GM19395 (cell line): ENCODE measurements at regions not wholly inside any gene's neighbourhood (a gene's known extent, or its start where the extent isn't known, plus 50 kb on each side); places are given as distances from the start of the nearest gene placed in this dataset.
"Not testable (repeated sequence)": the region's sequence is repeated elsewhere in the genome, so short reads cannot be mapped to it uniquely, and the experiment has no call there.

ENCODE experiments used
- ATAC-seq: cut with Tn5 transposase; IDR thresholded peaks from one replicate; pipeline ENCODE4 v1.9.1; 2021; ENCODE audit warnings: mild to moderate bottlenecking, moderate library complexity; ENCODE audit not compliant: unreplicated experiment

- not testable (repeated sequence) for ATAC-seq
Observed at GRCh38 chr11:28787897-28788296, 679.7 kb downstream of the METTL15 start.

- ATAC-seq: no peak
Observed at GRCh38 chr11:28777126-28777525, 668.9 kb downstream of the METTL15 start.

DNA sequence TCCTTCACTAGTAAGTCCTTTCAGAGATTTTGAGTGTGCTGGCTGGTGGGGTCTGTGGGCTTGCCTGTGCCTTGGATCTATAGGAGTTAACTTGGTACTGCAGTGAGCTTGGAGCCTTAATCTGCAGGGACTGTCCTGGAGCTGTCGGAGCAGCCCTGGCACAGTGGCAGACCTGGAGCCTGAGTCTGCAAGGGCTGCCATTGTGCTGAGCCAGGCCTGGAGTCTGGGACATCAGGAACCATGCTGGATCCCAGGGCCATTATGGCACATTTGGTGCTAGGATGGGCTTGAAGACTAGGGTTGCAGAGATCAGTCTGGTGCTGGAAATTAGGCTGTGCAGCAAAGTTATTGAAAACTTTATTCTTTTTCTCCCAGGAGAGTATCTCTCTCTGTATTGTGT, 665.4 kb downstream of the METTL15 start:
- ATAC-seq: no peak

DNA sequence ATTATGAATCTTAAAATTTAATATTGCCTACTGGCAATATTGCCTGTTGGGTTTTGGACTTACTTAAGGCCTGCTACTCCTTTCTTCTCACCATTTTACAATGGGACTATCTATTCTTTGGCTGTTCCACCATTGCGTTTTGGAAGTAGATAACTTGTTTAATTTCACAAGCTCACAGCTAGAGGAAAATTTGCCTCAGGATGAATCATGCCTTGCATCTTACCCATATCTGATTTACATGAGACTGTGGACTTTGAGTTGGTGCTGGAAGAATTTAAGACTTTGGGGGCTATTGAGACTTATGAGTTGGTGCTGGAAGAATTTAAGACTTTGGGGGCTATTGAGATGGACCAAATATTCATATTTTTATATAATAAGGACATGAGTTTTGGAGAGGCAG, 662.6 kb downstream of the METTL15 start:
- ATAC-seq: no peak

- ATAC-seq: no peak
Observed at GRCh38 chr11:28767574-28767973, 659.4 kb downstream of the METTL15 start.

GRCh38 chr11:28763876-28764275, 655.7 kb downstream of the METTL15 start:
- ATAC-seq: no peak

DNA sequence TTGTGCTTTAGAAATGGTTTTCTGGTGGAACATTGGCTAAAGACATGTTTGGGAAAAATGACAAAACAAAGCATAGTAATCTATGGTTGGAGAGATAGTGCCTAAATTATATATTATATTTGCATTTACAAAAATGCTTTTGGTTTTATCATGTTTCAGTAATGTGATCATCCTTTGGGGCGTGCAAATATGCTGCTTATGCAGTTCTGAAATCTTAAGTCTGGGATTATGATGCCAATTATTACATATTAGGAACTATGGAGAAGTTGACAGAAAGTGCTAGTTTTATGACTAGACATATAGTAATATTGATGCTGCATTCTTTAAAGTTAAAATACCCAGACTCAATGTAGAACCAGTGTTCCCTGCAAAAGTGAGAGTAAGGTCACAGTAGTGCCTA, 655.0 kb downstream of the METTL15 start:
- ATAC-seq: no peak

GRCh38 chr11:28760676-28761390, 652.6 kb downstream of the METTL15 start:
- ATAC-seq: no peak

DNA sequence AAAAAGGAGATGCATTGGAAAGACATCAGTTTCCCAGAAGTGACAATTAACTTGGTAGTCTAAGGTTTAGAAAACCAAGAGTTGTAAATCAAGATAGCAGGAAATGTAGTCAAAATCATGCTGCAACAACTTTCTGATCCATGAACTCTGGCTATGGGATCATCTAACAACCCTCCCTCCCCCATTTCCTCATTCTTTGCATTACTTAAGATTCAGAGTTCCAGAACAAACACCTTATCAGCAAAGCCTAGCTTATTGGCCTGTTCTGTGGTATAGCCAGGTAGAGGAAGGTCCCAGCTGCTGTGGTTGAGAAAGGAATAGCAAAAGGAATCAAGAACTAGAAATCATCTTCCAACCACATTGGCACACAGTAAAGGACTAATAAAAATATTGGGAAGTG, 651.1 kb downstream of the METTL15 start:
- no peak for ATAC-seq

GRCh38 chr11:28757725-28758515, 649.7 kb downstream of the METTL15 start:
- no peak for ATAC-seq

- ATAC-seq: no peak
Observed at GRCh38 chr11:28756977-28757376, 648.8 kb downstream of the METTL15 start.

DNA sequence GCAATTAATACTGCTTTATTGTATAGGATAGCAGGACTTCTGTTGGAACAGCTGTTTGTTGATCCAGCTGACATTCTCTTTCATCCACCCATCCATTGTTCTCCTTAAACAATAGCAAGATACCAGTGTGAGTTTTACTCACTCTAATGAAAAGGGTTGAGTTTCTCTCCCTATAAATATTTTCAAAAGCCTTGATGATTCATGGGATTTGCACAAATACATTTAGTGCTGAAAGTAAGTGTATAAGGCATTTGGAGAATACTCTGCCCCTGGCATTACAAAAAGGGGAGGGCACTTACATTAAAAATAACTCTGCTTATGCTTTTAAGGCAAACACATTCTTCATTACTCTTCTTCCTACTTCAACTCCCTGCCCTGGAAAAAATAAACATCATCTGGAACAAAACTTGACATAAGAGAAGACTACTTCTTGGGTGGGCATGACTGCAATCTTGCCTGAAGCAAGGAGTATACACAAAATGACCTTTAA, 634.9 kb downstream of the METTL15 start:
- no peak for ATAC-seq

DNA sequence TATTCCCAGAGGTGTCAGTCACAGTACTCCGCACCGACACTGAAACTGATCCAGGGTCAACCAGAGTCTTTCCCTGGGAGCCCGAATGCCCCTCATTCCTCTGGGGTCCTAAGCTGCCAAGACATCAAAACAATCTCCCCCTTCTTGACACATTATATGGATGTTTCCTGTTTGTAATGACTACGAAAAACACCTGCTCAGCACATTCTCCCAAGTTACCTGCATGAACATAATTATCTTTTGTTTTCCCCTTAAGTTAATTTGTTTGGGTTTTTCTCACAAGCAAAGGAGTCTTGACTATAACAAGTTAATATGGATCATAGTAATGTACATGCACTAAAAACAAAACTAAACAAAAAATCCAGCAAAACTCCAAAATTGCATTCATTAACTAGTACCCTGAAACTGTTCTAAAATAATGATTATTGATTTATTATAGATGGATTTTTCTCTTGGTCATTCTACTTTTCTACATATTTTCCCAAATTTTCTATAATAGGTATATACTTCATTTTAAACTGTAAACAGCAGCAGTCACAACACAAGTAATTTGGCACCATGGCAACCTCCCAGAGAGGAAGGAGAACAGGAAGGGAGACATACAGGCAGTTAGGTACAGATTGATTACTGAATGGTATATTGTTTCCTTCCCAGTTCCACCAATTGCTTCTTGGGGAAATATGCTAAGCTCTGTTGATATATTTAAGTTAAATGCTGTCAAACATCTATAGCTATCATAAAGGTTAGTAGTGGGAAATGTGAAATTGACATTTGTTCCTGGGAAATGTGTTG, 631.5 kb downstream of the METTL15 start:
- no peak for ATAC-seq

- no peak for ATAC-seq
Observed at GRCh38 chr11:28738549-28738948, 630.4 kb downstream of the METTL15 start.

- ATAC-seq: no peak
Observed at GRCh38 chr11:28736256-28736655, 628.1 kb downstream of the METTL15 start.

GRCh38 chr11:28735511-28735910, 627.3 kb downstream of the METTL15 start:
- ATAC-seq: no peak

- no peak for ATAC-seq
Observed at GRCh38 chr11:28730889-28731288, 622.7 kb downstream of the METTL15 start.

GRCh38 chr11:28730336-28730735, 622.1 kb downstream of the METTL15 start:
- no peak for ATAC-seq

DNA sequence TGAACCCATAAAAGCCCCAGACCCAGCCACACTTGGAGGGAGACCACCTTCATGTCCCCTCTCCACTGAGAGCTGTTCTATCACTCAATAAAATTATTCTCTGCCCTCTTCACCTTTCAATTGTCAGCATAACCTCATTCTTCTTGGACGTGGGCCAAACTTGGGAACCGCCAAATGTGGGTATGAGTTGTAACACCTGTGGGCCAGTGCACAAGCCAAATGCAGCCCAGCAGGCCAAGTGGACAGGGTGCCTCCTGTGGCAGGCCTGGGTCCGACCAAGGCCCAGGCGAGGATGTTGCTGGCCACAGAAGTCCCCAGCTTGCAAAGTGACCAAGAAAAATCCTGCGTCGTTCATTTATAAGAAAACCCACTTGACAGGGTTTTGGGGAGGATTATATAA, 621.2 kb downstream of the METTL15 start:
- no peak for ATAC-seq

GRCh38 chr11:28728666-28729065, 620.5 kb downstream of the METTL15 start:
- no peak for ATAC-seq

- no peak for ATAC-seq
Observed at GRCh38 chr11:28727254-28727653, 619.1 kb downstream of the METTL15 start.
